ENCODE measurements at regions not wholly inside any gene's neighbourhood (a gene's known extent, or its start where the extent isn't known, plus 50 kb on each side); places are given as distances from the start of the nearest gene placed in this dataset.

DNA sequence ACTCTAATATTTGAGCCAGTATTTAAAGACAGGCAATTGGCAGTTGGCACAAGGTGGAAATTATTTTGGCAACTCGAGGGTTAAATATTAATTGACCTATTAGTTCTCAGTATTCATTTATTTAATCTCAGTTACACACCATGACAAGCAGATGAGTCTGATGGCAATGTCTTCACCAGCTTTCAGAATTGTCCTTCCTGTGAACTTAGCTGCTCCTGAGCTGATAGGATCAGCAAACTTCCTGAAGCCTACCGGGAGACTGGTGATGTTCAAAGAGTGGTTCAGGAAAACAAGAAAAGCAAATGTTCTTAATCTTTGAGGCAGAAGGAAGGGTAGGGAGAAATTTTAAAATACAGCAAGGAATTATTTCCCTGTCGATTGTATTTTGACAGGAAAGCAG lies 522.2 kb downstream of the SOX2 start:
- no peak for DNase-seq

DNA sequence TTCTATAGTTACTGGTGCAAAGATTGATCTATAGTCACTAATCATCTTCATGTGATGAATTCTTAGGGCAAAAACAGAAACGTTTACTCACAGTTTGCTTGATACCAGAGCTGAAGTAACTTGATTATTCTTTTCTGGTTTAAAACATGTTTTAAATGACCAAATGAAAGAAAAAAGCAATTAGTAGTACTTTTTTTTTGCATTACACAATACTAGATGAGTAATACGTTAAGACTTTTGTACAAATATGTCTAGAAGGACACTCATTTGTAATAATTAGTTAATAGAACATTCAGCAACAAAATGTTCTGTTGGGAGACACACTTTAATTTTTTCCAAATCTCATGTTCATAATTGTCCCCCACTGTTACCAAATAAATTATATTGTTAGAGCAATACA lies 523.2 kb downstream of the SOX2 start:
- no peak for DNase-seq

DNA sequence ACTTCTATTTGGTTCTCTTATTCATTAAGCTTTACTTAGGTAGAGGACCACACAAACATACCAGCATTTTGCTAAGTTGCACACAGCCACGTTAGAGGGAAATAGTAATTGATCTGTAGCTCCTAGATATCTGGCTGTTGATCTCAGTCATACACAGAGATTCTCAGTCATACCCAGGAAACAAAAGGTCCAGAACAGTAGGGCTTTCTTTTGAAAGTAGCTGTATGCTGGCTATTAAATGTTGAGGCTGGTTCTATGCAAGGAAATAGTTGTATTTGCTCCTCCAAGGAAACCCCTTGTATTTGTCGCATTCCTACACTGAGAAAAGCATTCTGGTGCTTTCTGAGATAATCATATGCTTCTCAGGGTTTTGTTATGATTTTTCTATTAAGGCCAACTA lies 523.8 kb downstream of the SOX2 start:
- DNase-seq, result no peak

DNA sequence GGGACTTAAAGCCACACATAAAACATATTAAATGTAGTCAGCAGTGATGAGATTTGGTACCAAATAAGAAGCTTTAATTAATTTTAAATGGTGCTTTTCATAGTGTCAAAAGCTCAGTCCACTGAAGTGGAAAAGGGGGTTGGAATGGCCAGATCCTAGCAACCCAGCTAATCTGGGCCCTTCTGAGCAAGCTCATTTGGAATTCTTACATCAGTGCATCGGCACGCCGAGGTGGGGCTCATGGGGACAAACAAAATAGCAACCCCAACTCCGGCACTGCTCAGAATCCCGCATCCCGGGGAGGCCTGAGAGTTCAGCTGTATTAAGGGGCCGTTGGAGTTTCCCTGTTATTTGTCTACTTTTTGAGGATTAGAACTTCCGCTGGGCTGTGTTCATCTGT lies 526.4 kb downstream of the SOX2 start:
- no peak for DNase-seq

DNA sequence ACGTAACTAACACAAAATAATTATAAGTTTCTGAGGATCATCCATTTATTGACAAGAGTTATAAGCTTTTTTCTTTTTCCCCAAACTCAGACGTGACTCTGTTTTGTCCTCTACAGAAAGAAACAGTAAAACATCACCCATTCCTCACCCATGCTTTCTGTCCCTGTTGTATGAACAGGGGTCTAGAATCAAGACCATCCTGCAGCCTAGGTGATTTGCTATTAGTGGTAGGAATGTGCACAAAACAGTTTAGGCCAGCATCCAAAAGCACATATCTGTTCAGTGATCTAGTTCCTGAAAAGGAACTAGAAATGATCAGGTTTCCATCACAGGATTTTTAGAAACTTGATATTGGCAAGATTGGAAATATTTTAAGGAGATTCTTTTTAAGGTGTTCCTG lies 527.6 kb downstream of the SOX2 start:
- DNase-seq, result no peak

DNA sequence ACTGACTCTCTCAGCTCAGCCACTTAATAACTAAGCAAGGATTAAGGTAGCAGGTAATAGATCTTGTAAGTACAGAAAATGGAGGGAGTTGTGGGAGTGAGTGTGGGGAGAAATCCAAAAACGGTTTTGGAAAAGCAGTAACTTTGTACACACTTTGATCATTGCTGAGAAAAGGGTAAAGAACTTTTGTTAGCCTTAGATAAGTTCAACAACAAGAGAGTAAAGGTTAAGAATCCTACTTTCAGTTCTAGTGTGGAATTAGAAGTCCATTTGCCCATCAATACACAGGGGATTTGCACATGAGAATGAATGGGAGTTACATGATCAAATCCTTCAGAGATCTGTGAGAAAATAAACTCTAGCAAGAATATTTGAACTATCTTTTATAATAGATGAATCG lies 528.7 kb downstream of the SOX2 start:
- DNase-seq, result no peak

DNA sequence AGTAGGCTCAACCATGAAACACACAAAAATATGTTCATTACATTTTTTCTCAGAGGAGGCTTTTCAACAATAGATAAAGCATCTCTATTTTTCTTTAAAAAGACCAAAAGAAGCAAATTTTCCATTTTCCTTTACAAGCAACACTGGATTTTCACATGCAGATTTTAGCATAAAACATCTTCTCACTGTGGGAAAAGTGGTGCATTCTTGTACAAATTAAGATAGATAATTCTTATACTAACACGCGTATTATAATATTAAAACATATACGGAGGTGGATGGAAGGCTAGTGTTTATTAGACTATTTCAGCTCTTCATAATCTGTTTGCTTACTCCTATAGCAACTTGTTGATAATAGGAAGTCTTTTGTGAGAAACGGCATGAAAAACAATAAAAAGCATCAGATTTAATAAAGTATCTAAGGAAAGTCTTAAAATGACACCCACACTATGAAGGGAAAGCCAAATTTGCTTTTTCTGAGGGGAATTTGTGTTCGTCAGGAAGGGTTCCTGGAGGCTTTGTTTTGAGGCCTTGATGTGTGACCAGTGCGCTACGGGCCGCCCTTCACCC lies 529.6 kb downstream of the SOX2 start:
- no peak for DNase-seq

DNA sequence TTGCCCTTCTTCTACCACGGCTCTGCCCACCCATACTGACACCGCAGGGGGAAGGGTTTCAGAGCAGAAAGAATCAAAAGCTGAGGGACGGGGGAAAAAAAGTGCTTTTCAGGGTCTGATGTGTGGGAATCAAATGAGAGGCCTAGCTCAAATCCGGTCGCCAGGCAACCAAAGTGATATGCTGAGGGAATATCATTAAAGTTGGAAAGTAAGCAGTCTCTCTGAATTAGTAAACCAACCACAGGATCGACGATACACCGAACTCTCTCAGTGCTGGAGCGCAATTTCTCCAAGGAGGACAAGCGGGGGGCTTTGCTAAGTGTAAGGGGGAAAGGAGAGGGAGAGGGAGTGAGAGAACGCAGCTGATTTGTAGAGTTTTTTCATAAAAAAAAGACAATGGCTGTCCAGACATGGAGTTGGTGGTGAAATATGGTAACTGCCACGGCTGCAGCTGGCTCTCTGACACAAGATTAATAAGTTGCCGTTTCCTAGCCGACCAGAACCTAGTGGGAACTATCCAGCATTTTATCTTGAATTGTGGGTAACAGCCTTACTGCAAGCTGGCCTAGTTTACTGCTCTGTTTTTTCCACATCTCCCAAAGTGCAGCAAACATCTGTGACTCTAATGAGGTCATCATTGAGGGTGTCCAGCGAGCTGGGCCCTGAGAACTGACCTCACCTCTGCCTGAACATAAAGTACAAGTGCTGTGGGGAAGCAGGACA lies 530.2 kb downstream of the SOX2 start:
- DNase-seq, result no peak

DNA sequence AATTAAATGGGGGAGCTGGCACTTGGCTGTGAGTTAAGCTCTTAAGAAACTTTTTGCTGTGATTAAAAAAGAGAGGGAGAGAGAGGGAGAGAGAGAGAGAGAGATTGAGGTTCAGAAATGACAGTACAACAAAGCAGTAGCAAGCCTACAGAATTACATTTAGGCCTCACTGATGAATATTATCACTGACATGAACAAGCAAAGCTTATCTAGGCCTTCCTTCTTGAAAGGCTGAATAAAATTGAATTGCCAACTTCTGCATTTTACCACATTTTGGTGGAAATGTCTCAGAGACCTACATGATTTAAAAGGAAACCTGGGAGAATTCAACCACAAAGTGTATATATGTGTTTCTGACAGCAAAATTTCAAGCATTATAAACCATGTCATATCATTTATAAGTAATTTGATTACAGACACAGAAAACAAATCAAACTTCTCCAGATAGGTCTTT lies 530.8 kb downstream of the SOX2 start:
- DNase-seq, result no peak

DNA sequence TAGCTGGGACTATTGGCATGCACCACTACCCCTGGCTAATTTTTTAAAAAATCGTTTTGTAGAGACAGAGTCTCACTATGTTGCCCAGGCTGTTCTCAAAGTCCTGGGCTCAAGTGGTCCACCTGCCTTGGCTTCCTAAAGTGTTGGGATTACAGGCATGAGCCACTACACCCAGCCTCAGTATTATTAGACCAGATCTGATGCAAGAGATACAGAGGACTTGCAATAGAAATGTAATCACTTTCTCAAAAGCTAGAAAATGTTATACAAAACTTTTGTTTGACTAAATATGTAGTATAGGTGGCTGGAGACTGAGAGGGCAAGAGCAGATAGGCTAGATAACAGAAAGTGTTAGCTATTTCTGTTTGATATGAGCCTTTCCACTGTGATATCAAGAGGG lies 531.9 kb downstream of the SOX2 start:
- DNase-seq, result no peak

DNA sequence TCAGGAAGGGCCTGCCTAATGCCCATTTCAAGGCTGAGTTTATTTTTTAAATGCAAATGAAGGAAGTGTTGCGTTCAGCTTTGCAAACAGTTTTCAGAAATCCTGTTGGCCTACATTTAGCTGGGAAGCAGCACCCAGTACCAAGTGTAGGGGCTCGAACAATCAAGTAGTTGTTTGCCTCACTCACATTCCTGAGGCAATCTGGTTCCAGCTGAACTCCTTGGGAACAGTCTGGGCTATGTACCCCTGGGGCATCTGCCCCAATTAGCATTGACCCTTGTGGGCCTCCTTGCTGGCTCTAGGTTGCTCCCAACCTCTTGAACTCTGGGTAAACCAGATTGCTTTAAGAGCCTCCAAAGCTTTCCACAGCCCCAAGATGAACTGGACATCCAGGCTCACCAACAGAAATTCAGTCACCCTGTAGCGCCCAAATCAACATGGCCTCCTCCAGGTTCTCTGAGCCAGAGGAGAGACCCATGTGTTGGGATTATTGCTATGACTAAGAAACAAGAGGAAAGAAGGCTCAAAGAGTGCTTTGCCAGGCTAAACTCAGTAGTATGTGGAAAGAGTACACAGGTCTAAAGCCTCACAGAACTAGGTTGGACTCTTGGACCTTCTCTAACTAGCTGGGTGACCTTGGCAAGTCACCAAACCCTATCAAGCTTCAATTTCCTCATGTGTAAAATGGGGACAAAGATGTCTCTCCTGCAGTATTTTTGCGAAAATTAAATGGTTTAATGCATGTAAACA lies 532.7 kb downstream of the SOX2 start:
- DNase-seq, result no peak

DNA sequence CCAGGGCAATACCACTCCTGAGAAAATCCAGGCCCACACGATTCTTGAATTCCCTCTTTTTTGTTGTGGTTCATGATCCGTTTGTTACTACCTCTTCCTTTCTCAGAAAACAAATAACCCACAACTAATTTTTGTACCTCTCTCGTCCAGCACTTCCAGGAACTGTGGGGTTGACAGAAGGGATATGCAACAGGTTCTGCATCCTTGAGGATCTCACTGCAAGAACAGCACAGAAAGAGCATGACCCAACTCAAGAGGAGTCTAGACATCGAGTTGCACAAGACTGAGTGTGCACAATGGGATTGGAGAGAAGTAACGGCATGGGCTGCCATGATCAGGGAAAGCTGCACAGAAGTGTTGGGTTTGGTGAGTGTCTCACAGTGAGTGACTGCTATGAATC lies 533.3 kb downstream of the SOX2 start:
- no peak for DNase-seq

DNA sequence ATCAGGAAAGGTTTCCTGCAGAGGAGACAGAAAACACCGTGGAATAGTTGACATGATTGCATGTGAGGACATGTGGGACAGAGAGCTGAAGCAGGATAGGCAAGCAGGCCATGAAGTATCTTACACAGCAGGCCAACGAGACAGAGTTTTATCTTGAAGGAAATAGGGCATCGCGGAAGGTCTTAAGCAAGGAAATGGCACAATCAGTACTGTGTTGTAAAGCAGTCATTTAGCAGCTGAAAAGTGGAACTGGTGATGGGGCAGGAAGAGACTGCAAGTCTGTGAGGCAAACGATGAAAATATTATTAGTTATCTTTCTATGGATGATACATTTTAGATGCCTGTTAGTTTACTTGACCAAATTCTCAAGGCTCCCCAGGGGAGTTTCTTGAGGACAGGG lies 535.1 kb downstream of the SOX2 start:
- no peak for DNase-seq

DNA sequence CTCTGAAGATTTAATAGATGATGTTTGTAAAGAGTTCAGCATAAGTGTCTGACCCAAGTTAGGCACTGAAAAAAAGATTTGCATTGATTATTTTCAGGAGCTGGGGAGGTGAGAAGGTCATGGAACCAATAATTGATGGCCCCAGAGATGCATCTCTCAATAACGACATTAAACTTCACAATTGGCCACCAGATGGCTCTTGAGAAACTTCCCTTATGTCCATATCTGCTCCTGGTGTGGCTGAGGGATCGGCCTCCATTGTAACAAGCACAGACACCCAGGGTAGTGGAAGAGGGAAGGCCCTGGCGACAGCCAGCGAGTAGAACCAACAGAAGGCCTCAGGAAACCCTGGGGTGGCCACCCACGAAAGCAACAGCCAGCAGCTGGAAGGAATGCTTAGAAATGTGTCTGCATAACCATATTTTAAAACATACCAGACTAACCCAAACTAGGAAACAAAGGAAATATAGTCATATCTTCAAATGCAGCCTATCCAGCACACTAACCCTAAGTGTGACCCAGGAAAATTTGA lies 536.7 kb downstream of the SOX2 start:
- DNase-seq, result no peak

DNA sequence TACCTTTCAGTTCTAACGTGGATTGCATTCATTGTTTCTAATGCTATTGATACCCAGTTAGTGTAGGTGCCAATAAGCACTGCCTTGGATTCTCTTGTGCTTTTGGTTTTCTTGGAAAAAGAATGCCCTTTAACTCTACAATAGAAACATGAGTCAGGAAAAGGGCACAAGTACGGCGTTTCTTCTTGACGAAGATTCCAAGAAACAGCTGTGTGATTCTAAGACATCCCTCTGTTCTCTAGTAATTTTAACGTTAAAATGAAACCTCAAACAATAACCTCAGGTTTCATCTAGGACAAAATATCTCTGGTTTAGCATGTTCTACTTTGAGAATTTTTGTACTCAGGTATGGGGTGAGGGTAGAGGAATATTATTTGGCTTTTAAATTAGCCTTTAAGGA lies 540.5 kb upstream of the ATP11B start:
- no peak for DNase-seq

DNA sequence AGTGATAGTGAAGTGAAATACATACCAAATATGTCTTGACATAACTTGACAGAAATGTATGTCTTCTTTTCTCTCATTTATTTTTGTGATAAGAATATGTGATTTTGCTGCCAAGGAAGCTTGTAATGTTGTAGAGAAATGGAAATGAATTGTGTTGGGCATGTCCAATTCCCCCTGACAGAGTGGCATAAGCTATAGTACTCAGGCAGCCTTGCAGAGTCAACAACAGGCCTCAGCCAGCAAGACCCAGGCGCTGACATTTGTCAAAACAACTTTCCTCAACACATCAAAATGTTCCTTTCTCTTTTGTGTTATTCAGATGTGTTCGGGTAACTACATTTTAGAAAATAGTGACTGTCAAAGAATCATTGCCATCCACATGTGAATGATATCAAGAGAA lies 538.1 kb upstream of the ATP11B start:
- DNase-seq, result no peak

DNA sequence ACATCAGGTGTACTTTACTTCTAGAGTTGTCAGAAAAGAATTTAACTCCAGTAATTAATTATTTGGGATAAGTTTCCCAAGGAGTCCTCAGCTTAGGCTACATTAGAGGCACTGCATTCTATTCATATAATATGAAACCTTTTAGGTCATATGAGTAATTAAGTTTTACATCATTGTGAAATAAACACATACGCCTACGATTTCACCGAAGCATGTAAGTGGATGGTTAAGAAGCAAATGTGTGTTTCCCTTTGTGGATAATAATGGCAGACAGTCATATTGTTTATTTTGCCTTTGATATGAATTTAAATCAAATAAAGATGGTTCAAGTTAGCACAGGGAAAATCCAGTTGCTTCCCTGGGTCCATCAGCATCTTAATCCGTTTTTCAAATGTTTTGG lies 535.9 kb upstream of the ATP11B start:
- DNase-seq, result no peak

DNA sequence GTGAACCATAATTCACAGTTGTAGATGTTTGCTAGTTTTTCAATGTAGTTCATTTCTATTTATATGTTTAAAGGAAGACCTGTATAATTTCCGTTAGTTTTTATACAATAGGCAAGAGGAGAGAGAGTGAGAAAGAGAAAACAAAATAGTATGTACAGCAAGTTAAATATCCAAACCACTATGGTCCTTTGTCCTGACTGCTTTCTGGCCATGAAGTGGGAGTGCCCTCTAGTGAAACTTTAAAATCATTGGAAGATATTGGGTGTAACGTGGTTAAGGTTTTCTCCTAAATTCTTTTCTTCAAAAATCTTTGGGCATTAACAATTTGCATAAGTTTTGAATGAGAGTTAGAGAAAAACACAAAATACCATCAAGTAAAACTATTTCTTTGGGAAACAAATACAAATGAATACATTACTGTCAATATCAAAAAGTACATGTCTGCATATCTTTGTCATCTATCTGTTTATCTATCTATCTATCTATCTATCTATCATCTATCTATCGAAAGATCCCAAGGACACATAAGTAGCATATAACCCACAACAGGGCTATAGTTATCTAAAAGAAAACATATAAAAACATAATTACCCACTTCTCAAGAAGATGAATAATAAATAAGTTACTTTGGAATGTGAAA lies 534.6 kb upstream of the ATP11B start:
- DNase-seq, result no peak

DNA sequence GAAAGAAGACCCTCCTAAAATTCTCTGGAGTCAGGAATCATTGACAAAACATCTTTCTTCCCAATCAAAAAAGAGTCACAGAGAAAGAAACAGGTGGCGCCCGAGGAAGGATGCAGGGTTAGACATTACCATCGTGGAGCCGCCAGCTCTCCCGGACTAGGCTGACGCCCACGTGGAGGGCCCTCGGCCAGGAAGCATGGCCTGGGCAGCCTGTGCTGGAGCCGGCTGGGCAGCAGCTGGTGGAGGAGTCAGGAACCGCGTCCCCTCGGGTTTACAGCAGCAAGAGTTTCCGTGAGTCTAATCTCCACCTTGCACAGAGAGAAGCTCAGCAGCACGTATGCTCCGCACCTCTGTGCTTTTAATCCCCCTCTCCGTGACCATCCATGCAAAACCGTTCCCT lies 533.7 kb upstream of the ATP11B start:
- DNase-seq, result no peak

DNA sequence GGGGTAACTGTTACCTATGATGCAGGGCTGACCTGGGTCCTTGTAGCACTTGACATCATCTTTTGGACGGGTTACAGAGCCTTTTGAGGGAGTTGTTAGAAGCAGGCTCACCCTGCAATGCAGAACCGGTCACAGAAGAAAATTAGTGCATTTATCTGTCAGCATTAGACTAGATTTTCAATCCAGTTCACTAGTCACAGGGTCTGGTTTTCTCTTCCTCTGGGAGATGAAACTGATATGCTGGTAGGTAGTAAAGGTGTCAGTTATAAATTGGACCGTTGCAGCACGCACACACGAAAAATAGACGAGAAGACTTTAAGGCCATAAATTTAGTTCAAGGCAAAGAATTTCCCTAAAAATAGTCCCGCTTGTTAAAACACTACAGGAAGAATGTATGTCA lies 532.3 kb upstream of the ATP11B start:
- no peak for DNase-seq

DNA sequence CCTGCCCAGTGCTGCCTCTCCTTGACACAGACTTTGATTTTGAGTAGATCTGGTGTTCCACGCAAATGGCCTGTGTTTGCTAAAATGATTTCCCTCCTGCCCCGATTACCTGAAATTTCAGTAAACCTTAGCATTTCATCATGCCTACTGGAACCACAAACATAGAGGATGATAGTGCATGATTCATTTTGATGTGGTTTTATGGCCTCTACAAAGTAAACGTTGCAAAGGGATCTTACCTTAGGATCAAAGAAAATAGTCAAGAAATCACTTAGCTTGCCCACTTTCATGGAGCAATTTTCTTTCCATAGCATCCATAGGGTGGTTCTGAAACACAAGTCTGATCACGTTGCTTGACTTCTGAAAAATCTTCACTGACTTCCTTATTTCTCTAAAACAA lies 524.6 kb upstream of the ATP11B start:
- no peak for DNase-seq

DNA sequence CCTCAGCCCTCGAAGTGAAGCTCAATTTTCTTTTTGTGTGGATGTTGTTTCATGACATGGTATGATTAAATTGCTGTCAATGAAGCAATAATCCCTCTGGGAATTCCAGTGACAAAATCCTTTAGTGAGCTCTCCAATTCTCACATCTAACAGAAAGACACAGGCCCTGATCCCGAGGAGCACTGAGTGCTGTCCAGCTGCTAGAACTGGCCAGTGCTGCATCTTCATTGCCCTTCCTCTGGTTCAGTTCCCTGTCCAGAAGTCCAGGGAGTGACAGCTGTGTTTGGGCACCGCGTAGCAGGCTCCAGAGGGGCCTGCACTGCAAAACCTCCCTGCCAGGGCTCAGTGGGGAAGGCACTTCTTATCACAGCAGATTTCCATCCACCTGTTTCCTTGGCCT lies 516.8 kb upstream of the ATP11B start:
- no peak for DNase-seq

DNA sequence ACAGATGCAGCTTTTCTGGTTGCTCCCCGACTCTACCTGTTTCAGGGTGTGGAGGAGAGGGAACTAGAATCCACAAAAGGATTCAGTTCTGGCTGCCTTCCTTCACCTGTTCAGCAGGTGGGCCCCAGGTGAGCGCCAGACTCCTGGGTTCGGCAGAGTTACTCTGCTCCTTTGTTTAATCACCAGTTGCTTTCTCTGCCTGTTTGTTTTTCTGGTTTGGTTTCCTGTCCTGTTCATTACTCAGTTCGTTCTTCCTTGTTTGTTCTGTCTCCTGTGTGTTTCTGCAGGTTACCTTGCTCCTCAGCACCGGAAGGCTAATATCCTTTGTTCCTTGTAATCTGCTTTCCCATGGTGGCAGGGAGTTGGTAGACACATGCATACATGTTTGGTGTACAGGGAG lies 508.5 kb upstream of the ATP11B start:
- no peak for DNase-seq

DNA sequence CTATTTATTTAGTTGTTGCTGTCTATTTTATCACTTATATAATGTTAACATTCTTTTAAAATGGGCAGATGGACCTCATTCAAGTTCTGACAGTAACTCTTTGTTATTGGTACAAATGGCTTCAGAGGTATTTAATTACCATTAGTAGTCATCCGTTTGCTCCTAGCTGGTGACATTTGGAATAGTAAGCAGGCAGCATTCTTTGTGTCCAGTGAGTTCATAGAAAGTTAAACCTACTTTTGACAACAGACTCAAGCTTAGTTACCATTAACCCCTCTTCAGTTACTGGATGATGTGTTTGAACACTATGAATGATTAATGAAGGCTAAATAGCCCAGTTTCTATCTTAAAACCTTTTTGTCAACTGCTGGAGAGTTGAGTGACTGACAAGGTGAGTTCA lies 500.7 kb upstream of the ATP11B start:
- DNase-seq, result no peak
